ENCODE measurements at regions not wholly inside any gene's neighbourhood (a gene's known extent, or its start where the extent isn't known, plus 50 kb on each side); places are given as distances from the start of the nearest gene placed in this dataset.
A peak's percentile ranks its signal among the peaks of the same experiment; 100 is the strongest.

- DNase-seq (ENCODE audit: low spot score) = no peak
Measured at GRCh38 chr6:45741437-45742171, 274.1 kb downstream of the CLIC5 start.

- DNase-seq (ENCODE audit: low spot score) = no peak
Measured at GRCh38 chr6:45739058-45739457, 276.6 kb downstream of the CLIC5 start.

- no peak for DNase-seq (ENCODE audit: low spot score)
Measured at GRCh38 chr6:45738057-45738455, 277.6 kb downstream of the CLIC5 start.

GRCh38 chr6:45737331-45738056 is 278.2 kb downstream of the CLIC5 start:
- DNase-seq (ENCODE audit: low spot score) = no peak

- no peak for DNase-seq (ENCODE audit: low spot score)
Measured at GRCh38 chr6:45736134-45736533, 279.5 kb downstream of the CLIC5 start.

GRCh38 chr6:45732731-45733130 is 282.9 kb downstream of the CLIC5 start:
- no peak for DNase-seq (ENCODE audit: low spot score)

- DNase-seq (ENCODE audit: low spot score) = no peak
Measured at GRCh38 chr6:45730232-45730631, 285.4 kb downstream of the CLIC5 start.

GRCh38 chr6:45728674-45729073 is 287.0 kb downstream of the CLIC5 start:
- DNase-seq (ENCODE audit: low spot score) = no peak

GRCh38 chr6:45727819-45728449 is 287.7 kb downstream of the CLIC5 start:
- DNase-seq (ENCODE audit: low spot score) = no peak

- no peak for DNase-seq (ENCODE audit: low spot score)
Measured at GRCh38 chr6:45727228-45727627, 288.4 kb downstream of the CLIC5 start.

GRCh38 chr6:45726444-45726843 is 289.2 kb downstream of the CLIC5 start:
- DNase-seq (ENCODE audit: low spot score) = no peak

- no peak for DNase-seq (ENCODE audit: low spot score)
Measured at GRCh38 chr6:45724511-45724910, 291.1 kb downstream of the CLIC5 start.

GRCh38 chr6:45724027-45724426 is 291.6 kb downstream of the CLIC5 start:
- no peak for DNase-seq (ENCODE audit: low spot score)

- no peak for DNase-seq (ENCODE audit: low spot score)
Measured at GRCh38 chr6:45722876-45723275, 292.8 kb downstream of the CLIC5 start.

- no peak for DNase-seq (ENCODE audit: low spot score)
Measured at GRCh38 chr6:45721665-45722064, 294.0 kb downstream of the CLIC5 start.

- DNase-seq (ENCODE audit: low spot score) = no peak
Measured at GRCh38 chr6:45718871-45719270, 296.8 kb downstream of the CLIC5 start.

GRCh38 chr6:45718131-45718530 is 297.5 kb downstream of the CLIC5 start:
- no peak for DNase-seq (ENCODE audit: low spot score)

- no peak for DNase-seq (ENCODE audit: low spot score)
Measured at GRCh38 chr6:45717715-45718114, 297.9 kb downstream of the CLIC5 start.

GRCh38 chr6:45717027-45717426 is 298.6 kb downstream of the CLIC5 start:
- DNase-seq (ENCODE audit: low spot score) = no peak

GRCh38 chr6:45715508-45715803 is 300.2 kb downstream of the CLIC5 start:
- no peak for DNase-seq (ENCODE audit: low spot score)

GRCh38 chr6:45714741-45715507 is 300.7 kb downstream of the CLIC5 start:
- peak; percentile 39 for DNase-seq (ENCODE audit: low spot score)

All from SK-N-DZ (cell line).